A549 (cell line): ENCODE measurements at regions not wholly inside any gene's neighbourhood (a gene's known extent, or its start where the extent isn't known, plus 50 kb on each side); places are given as distances from the start of the nearest gene placed in this dataset.

Experiments
- ATAC-seq, 2 experiments: fragments of 200-7000 bp in 1 of 2; fragments of >200 bp in 1 of 2; cut with Nextera tagmentation in 1 of 2; cut with Tn5 transposase in 1 of 2; 3 replicates each; pipeline versions ENCODE4 v1.8.0 to v1.9.1; 2018 to 2020; ENCODE audit warnings: mild to moderate bottlenecking in 1 of 2, moderate library complexity in 1 of 2
- CTCF ChIA-PET: fragments of 300-600 bp; sonication (Branson Sonifier 250); formaldehyde crosslinking; extraction: SDS; loops from one replicate; lab custom pipeline; 2021; ENCODE audit warnings: antibody characterized with exemption, inconsistent platforms; lab: Yijun Ruan, JAX
- POLR2A ChIA-PET: fragments of 350-600 bp; formaldehyde crosslinking; extraction: SDS; loops from one replicate; lab custom pipeline; 2021; ENCODE audit warnings: antibody characterized with exemption, inconsistent platforms; lab: Yijun Ruan, JAX
- DNase-seq, 2 experiments: peaks; one replicate each; pipeline versions ENCODE4 v3.0.0 to v3.0.0-alpha.2; 2011 to 2016; ENCODE audit warnings: low read depth in 1 of 2, low spot score in 1 of 2
- FAIRE-seq: peaks from 2 replicates; lab custom pipeline; 2011; peaks lifted over from hg19 to GRCh38; lab: Jason Lieb, UNC
- H3K27ac ChIP-seq, 2 experiments: fragments of >200 bp; sonication (Bioruptor Twin); formaldehyde crosslinking; 3 replicates each; pipeline ENCODE4 v1.5.1; 2016 to 2017
- H3K4me1 ChIP-seq: fragments of >200 bp; sonication (Bioruptor Twin); formaldehyde crosslinking; 3 replicates; pipeline ENCODE4 v1.6.1; 2016
- H3K4me2 ChIP-seq: fragments of >200 bp; sonication (Bioruptor Twin); formaldehyde crosslinking; 3 replicates; pipeline ENCODE4 v1.6.1; 2016
- H3K4me3 ChIP-seq: fragments of >200 bp; sonication (Bioruptor Twin); formaldehyde crosslinking; 3 replicates; pipeline ENCODE4 v1.5.1; 2016
- H3K9me3 ChIP-seq: fragments of >200 bp; sonication (Bioruptor Twin); formaldehyde crosslinking; 3 replicates; pipeline ENCODE4 v1.6.1; 2016
- CBX2 ChIP-seq: fragments of 200-600 bp; sonication (generic); IDR thresholded peaks from 2 replicates; pipeline ENCODE4 v1.6.1; 2016; ENCODE audit warnings: low read depth, mild to moderate bottlenecking, borderline replicate concordance
- CBX8 ChIP-seq: fragments of 200-600 bp; sonication (generic); IDR thresholded peaks from 2 replicates; pipeline ENCODE4 v1.6.1; 2016
- CEBPB ChIP-seq, 2 experiments: fragments of >200 bp in 1 of 2; sonication (Bioruptor Twin) in 1 of 2; formaldehyde crosslinking in 1 of 2; IDR thresholded peaks; 2 replicates each; pipeline ENCODE4 v1.6.1; 2012 to 2016
- CHD2 ChIP-seq: fragments of 150-350 bp; IDR thresholded peaks from 2 replicates; pipeline ENCODE4 v1.6.1; 2014; ENCODE audit warnings: low read length; ENCODE audit not compliant: partially characterized antibody
- CHD4 ChIP-seq: fragments of 200-600 bp; sonication (generic); IDR thresholded peaks from 2 replicates; pipeline ENCODE4 v1.6.1; 2016; ENCODE audit warnings: antibody characterized with exemption, mild to moderate bottlenecking, borderline replicate concordance
- EHF ChIP-seq: fragments of 250-450 bp; sonication (Bioruptor Pico); IDR thresholded peaks from 2 replicates; pipeline ENCODE4 v1.5.0; 2020; ENCODE audit warnings: mild to moderate bottlenecking
- FOSB ChIP-seq: fragments of 250-450 bp; sonication (Bioruptor Pico); IDR thresholded peaks from 2 replicates; pipeline ENCODE4 v1.5.0; 2020; ENCODE audit warnings: mild to moderate bottlenecking, moderate library complexity
- GATA3 ChIP-seq: IDR thresholded peaks from 2 replicates; pipeline ENCODE4 v1.6.1; 2012; ENCODE audit warnings: borderline replicate concordance
- HEYL ChIP-seq: fragments of 250-450 bp; sonication (Bioruptor Pico); IDR thresholded peaks from 2 replicates; pipeline ENCODE4 v1.8.0; 2021; ENCODE audit warnings: mild to moderate bottlenecking, moderate library complexity
- HOXA7 ChIP-seq: fragments of 250-450 bp; sonication (Bioruptor Pico); IDR thresholded peaks from 2 replicates; pipeline ENCODE4 v1.5.0; 2020; ENCODE audit warnings: mild to moderate bottlenecking, moderate library complexity
- HOXB13 ChIP-seq: fragments of 250-450 bp; sonication (Bioruptor Pico); IDR thresholded peaks from 2 replicates; pipeline ENCODE4 v1.5.0; 2020; ENCODE audit warnings: low read depth, mild to moderate bottlenecking, moderate library complexity
- JUN ChIP-seq, 2 experiments: fragments of >200 bp; sonication (Bioruptor Twin); formaldehyde crosslinking; IDR thresholded peaks; 2 replicates in 1 of 2; 3 replicates in 1 of 2; pipeline ENCODE4 v1.6.1; 2016 to 2017
- JUNB ChIP-seq: fragments of >200 bp; sonication (Bioruptor Twin); formaldehyde crosslinking; IDR thresholded peaks from 2 replicates; pipeline ENCODE4 v1.6.1; 2016
- MAZ ChIP-seq: fragments of 150-350 bp; IDR thresholded peaks from 2 replicates; pipeline ENCODE4 v1.6.1; 2014; ENCODE audit warnings: antibody characterized with exemption, low read depth, low read length, borderline replicate concordance
- NPAS2 ChIP-seq: fragments of 250-450 bp; sonication (Bioruptor Pico); IDR thresholded peaks from 2 replicates; pipeline ENCODE4 v1.8.0; 2022; ENCODE audit warnings: mild to moderate bottlenecking, moderate library complexity, borderline replicate concordance
- NR3C1 ChIP-seq: fragments of >200 bp; sonication (Bioruptor Twin); formaldehyde crosslinking; IDR thresholded peaks from 3 replicates; pipeline ENCODE4 v1.6.1; 2017
- PHF8 ChIP-seq: fragments of 200-600 bp; sonication (generic); IDR thresholded peaks from 2 replicates; pipeline ENCODE4 v1.6.1; 2016; ENCODE audit warnings: low read depth, mild to moderate bottlenecking, antibody characterized with exemption, moderate library complexity, borderline replicate concordance
- POLR2A ChIP-seq: IDR thresholded peaks from 2 replicates; pipeline ENCODE4 v1.6.1; 2012; ENCODE audit warnings: mild to moderate bottlenecking, low read length
- RAD21 ChIP-seq, 2 experiments: fragments of >200 bp in 1 of 2; sonication (Bioruptor Twin) in 1 of 2; formaldehyde crosslinking in 1 of 2; IDR thresholded peaks in 1 of 2; conservative IDR thresholded peaks in 1 of 2; 2 replicates in 1 of 2; 3 replicates in 1 of 2; pipeline ENCODE4 v1.6.1; 2012 to 2018; ENCODE audit warnings: inconsistent platforms in 1 of 2
- SMC3 ChIP-seq: fragments of >200 bp; sonication (Bioruptor Twin); formaldehyde crosslinking; IDR thresholded peaks from 3 replicates; pipeline ENCODE4 v1.6.1; 2018; ENCODE audit warnings: inconsistent platforms
- TFCP2L1 ChIP-seq: fragments of 250-450 bp; sonication (Bioruptor Pico); IDR thresholded peaks from 2 replicates; pipeline ENCODE4 v1.5.0; 2021; ENCODE audit warnings: mild to moderate bottlenecking
- ZC3H11A ChIP-seq: fragments of 450-650 bp; IDR thresholded peaks from 2 replicates; pipeline ENCODE4 v1.6.1; 2014; ENCODE audit warnings: antibody characterized with exemption, mild to moderate bottlenecking
- whole genome bisulfite sequencing: methylation state at CpG from one replicate; pipeline ENCODE4 v1.1.6; 2017; ENCODE audit errors: missing lambda C conversion rate; 5-methylcytosine and 5-hydroxymethylcytosine counted together
- TF ChIP-seq, protein P1 (sequence below): IDR thresholded peaks from 2 replicates; pipeline ENCODE4 v1.6.1; 2012; ENCODE audit warnings: low read depth, borderline replicate concordance
- TF ChIP-seq, protein P2 (sequence below): fragments of 250-450 bp; sonication (Bioruptor Pico); IDR thresholded peaks from 2 replicates; pipeline ENCODE4 v1.5.0; 2020; ENCODE audit warnings: low read depth, mild to moderate bottlenecking, moderate library complexity
- TF ChIP-seq, protein P3 (sequence below): fragments of >200 bp; sonication (Bioruptor Twin); formaldehyde crosslinking; IDR thresholded peaks from 3 replicates; pipeline ENCODE4 v1.5.1; 2016
- TF ChIP-seq, protein P4 (sequence below): IDR thresholded peaks from 2 replicates; pipeline ENCODE4 v1.6.1; 2012
- TF ChIP-seq, protein P5 (sequence below): fragments of >200 bp; sonication (Bioruptor Twin); formaldehyde crosslinking; IDR thresholded peaks from 3 replicates; pipeline ENCODE4 v1.6.1; 2016
- TF ChIP-seq, protein P6 (sequence below): fragments of 150-350 bp; IDR thresholded peaks from 2 replicates; pipeline ENCODE4 v1.6.1; 2014; ENCODE audit warnings: low read depth, mild to moderate bottlenecking, low read length

DNA sequence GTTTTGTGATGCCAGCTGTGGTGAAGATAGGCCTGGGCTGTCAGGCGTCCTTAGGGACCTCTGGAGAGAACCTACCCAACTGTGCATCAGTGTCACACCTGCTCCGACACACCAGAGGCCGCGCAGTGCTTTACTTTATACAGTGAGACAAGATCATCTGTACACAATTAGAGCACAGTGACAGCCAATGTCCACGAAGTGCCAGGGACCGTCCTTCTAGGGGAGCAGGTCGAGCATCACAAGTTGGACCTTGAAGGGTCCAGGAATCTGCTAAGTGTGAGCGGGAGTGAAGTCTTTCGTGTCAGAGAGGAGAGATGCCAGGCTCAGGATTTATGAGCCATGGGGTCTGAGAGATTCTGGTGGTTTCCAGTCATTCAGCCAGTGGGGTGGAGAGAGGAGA lies 104.2 kb downstream of the TMEM18 start:
- ChIA-PET CTCF (no interaction called here), POLR2A (no interaction called here)
- DNase-seq (no peak), ATAC-seq (no peak), FAIRE-seq (no peak)
- TF ChIP-seq MAZ (no peak), ZC3H11A (no peak), JUN (IDR thresholded peaks at IDR 0.05) (no peak), HOXB13 (CRISPR knock-in tag) (no peak), CHD4 (no peak), JUNB (no peak), NPAS2 (CRISPR knock-in tag) (no peak), POLR2A (no peak), CBX2 (no peak), CHD2 (no peak), FOSB (no peak), CBX8 (no peak)
- TF ChIP-seq, protein P1, sequence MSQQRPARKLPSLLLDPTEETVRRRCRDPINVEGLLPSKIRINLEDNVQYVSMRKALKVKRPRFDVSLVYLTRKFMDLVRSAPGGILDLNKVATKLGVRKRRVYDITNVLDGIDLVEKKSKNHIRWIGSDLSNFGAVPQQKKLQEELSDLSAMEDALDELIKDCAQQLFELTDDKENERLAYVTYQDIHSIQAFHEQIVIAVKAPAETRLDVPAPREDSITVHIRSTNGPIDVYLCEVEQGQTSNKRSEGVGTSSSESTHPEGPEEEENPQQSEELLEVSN: no peak
- no peak overlapping the region for H3K4me2 ChIP-seq
- 30% methylated on average over 9 of the region's 9 CpGs for WGBS
- no peak overlapping the region for H3K27ac ChIP-seq
- peaks cover 3% of the 10 kb centered on the region; the same call in 1 of the 3 replicates for H3K9me3 ChIP-seq
- H3K4me3 ChIP-seq: no peak overlapping the region
- no peaks in the 10 kb centered on the region for H3K4me1 ChIP-seq

DNA sequence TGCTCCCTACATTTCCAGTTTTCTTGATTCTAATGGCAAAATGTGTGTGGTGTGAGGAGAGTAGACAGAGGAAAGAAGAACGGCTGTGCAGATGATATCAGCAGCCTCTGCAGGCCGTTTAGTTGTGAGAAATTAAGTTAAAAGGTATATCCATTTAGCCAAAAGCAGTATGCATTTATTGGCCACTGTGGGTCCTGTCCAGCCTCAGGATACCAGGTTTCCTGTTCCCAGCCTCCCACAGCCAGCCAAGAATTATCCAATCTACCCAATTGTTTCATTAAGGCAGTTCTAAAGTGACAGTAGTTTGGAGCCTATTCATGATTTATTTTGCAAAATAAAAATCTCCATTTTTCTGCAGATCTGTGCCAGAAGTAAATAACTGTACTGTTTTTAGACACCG lies 107.5 kb downstream of the TMEM18 start:
- no peak for ATAC-seq
- Histone ChIP-seq H3K4me3 (no peak overlapping the region), H3K4me1 (no peaks in the 10 kb centered on the region), H3K27ac (no peak overlapping the region), H3K4me2 (no peak overlapping the region), H3K9me3 (peaks cover 3% of the 10 kb centered on the region; the same call in 1 of the 3 replicates)
- TF ChIP-seq, protein P2, sequence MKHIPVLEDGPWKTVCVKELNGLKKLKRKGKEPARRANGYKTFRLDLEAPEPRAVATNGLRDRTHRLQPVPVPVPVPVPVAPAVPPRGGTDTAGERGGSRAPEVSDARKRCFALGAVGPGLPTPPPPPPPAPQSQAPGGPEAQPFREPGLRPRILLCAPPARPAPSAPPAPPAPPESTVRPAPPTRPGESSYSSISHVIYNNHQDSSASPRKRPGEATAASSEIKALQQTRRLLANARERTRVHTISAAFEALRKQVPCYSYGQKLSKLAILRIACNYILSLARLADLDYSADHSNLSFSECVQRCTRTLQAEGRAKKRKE (CRISPR knock-in tag): no peak
- no peak for TF ChIP-seq EHF
- TF ChIP-seq, protein P3, sequence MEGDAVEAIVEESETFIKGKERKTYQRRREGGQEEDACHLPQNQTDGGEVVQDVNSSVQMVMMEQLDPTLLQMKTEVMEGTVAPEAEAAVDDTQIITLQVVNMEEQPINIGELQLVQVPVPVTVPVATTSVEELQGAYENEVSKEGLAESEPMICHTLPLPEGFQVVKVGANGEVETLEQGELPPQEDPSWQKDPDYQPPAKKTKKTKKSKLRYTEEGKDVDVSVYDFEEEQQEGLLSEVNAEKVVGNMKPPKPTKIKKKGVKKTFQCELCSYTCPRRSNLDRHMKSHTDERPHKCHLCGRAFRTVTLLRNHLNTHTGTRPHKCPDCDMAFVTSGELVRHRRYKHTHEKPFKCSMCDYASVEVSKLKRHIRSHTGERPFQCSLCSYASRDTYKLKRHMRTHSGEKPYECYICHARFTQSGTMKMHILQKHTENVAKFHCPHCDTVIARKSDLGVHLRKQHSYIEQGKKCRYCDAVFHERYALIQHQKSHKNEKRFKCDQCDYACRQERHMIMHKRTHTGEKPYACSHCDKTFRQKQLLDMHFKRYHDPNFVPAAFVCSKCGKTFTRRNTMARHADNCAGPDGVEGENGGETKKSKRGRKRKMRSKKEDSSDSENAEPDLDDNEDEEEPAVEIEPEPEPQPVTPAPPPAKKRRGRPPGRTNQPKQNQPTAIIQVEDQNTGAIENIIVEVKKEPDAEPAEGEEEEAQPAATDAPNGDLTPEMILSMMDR: no peak
- WGBS: 7% methylated on average over 3 of the region's 3 CpGs
- POLR2A ChIA-PET: no interaction called here
- DNase-seq: no peak
- no peak for FAIRE-seq
- CTCF ChIA-PET: interaction anchor here (0.8 kb wide), 1 partner anchor 10 kb away, joined by 3 read pairs; no protein-coding TSS in a partner anchor

DNA sequence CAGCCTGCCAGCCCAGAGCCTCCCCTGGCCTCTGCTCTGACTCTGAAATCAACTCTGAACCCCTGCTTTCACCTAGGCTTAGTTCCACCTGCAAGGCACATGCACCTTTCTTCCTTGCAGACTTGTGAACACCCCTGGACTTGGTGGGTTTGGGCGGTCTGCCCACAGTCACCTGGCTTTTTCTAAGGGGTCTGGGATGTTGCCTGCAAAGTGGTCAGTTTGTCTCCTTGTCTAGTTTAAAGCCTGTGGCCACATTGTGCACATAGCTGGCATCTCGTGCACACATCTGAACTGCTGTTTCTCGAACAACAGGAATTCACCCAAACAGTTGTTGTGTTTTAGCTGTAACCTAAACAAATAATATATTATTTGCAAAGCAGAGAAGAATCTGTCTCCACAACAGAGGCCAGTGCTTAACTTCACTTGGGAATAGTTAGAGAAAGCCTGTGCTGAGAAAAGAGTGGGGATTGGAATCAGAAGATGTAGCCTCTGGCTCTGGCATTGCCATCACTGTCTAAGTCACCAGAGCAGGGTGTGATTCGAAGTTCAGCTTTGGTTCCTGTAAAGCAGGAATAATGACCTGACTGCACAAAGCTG lies 108.5 kb downstream of the TMEM18 start:
- no peak overlapping the region for H3K4me2 ChIP-seq
- DNase-seq: no peak
- FAIRE-seq: no peak
- 4% methylated on average over 4 of the region's 4 CpGs for WGBS
- no peak; a peak in 1 of 6 replicates for ATAC-seq
- no peak overlapping the region for H3K4me3 ChIP-seq
- H3K27ac ChIP-seq: no peak overlapping the region
- peaks cover 3% of the 10 kb centered on the region; the same call in 1 of the 3 replicates for H3K9me3 ChIP-seq
- POLR2A ChIA-PET: no interaction called here
- CTCF ChIA-PET: interaction anchor here (0.8 kb wide), 1 partner anchor 11 kb away, joined by 3 read pairs; no protein-coding TSS in a partner anchor
- no peaks in the 10 kb centered on the region for H3K4me1 ChIP-seq
- TF ChIP-seq TFCP2L1 (CRISPR knock-in tag): no peak
- TF ChIP-seq NPAS2 (CRISPR knock-in tag): no peak
- TF ChIP-seq, protein P4, sequence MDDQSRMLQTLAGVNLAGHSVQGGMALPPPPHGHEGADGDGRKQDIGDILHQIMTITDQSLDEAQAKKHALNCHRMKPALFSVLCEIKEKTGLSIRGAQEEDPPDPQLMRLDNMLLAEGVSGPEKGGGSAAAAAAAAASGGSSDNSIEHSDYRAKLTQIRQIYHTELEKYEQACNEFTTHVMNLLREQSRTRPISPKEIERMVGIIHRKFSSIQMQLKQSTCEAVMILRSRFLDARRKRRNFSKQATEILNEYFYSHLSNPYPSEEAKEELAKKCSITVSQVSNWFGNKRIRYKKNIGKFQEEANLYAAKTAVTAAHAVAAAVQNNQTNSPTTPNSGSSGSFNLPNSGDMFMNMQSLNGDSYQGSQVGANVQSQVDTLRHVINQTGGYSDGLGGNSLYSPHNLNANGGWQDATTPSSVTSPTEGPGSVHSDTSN: no peak
- no peak for TF ChIP-seq PHF8
- no peak for TF ChIP-seq GATA3
- no peak for TF ChIP-seq HOXB13 (CRISPR knock-in tag)
- TF ChIP-seq HEYL: no peak
- TF ChIP-seq, protein P5, sequence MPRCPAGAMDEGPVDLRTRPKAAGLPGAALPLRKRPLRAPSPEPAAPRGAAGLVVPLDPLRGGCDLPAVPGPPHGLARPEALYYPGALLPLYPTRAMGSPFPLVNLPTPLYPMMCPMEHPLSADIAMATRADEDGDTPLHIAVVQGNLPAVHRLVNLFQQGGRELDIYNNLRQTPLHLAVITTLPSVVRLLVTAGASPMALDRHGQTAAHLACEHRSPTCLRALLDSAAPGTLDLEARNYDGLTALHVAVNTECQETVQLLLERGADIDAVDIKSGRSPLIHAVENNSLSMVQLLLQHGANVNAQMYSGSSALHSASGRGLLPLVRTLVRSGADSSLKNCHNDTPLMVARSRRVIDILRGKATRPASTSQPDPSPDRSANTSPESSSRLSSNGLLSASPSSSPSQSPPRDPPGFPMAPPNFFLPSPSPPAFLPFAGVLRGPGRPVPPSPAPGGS: no peak
- TF ChIP-seq CEBPB (IDR thresholded peaks at IDR 0.05): no peak
- TF ChIP-seq RAD21 (conservative IDR thresholded peaks at IDR 0.05 in 1 of 2, IDR thresholded peaks at IDR 0.05 in 1 of 2): no peak
- TF ChIP-seq, protein P1: no peak
- no peak for TF ChIP-seq NR3C1
- TF ChIP-seq, protein P6, sequence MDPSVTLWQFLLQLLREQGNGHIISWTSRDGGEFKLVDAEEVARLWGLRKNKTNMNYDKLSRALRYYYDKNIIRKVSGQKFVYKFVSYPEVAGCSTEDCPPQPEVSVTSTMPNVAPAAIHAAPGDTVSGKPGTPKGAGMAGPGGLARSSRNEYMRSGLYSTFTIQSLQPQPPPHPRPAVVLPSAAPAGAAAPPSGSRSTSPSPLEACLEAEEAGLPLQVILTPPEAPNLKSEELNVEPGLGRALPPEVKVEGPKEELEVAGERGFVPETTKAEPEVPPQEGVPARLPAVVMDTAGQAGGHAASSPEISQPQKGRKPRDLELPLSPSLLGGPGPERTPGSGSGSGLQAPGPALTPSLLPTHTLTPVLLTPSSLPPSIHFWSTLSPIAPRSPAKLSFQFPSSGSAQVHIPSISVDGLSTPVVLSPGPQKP: no peak
- TF ChIP-seq HOXA7 (CRISPR knock-in tag): no peak
- TF ChIP-seq SMC3: no peak
